HEK293 (cell line): ENCODE measurements at regions not wholly inside any gene's neighbourhood (a gene's known extent, or its start where the extent isn't known, plus 50 kb on each side); places are given as distances from the start of the nearest gene placed in this dataset.

ENCODE experiments used
- CTCF ChIA-PET: fragments of 350-600 bp; formaldehyde crosslinking; extraction: SDS; loops from one replicate; lab custom pipeline; 2021; ENCODE audit warnings: antibody characterized with exemption; lab: Yijun Ruan, JAX
- POLR2A ChIA-PET: fragments of 300-600 bp; formaldehyde crosslinking; extraction: SDS; loops from one replicate; lab custom pipeline; 2020; ENCODE audit warnings: antibody characterized with exemption, inconsistent platforms; lab: Yijun Ruan, JAX
- H3K27ac ChIP-seq: fragments of 200-500 bp; sonication (Bioruptor generic); 2 replicates; pipeline ENCODE4 v1.5.1; 2014; ENCODE audit warnings: low read depth, low read length, control low read depth, inconsistent platforms; ENCODE audit errors: extremely low read depth
- H3K36me3 ChIP-seq, 2 experiments: fragments of 200-500 bp in 1 of 2; sonication (Bioruptor generic) in 1 of 2; 1 replicate in 1 of 2; 2 replicates in 1 of 2; pipeline ENCODE4 v1.5.1; 2014 to 2017; ENCODE audit warnings: inconsistent platforms in 2 of 2, low read length in 2 of 2; ENCODE audit not compliant: control insufficient read depth in 2 of 2, insufficient read depth in 1 of 2
- H3K4me1 ChIP-seq: fragments of 200-500 bp; sonication (Bioruptor generic); 2 replicates; pipeline ENCODE4 v1.5.1; 2014; ENCODE audit warnings: mild to moderate bottlenecking, low read length, inconsistent platforms; ENCODE audit not compliant: control insufficient read depth, insufficient read depth
- H3K4me3 ChIP-seq: 2 replicates; pipeline ENCODE4 v1.5.1; 2011; ENCODE audit warnings: low read depth, mild to moderate bottlenecking, control low read depth, low read length, moderate library complexity
- H3K9me3 ChIP-seq: fragments of 200-500 bp; sonication (Bioruptor generic); 2 replicates; pipeline ENCODE4 v1.5.1; 2014; ENCODE audit warnings: low read depth, low read length, inconsistent platforms; ENCODE audit not compliant: control insufficient read depth, insufficient read depth
- AEBP2 ChIP-seq: fragments of 450-650 bp; formaldehyde crosslinking; IDR thresholded peaks from 2 replicates; pipeline ENCODE4 v1.5.1; 2016; ENCODE audit warnings: missing biosample characterization, missing genetic modification characterization, borderline replicate concordance
- INSM2 ChIP-seq: fragments of 450-650 bp; formaldehyde crosslinking; IDR thresholded peaks from 2 replicates; pipeline ENCODE4 v1.5.1; 2016; ENCODE audit warnings: missing biosample characterization, missing genetic modification characterization
- KLF16 ChIP-seq: fragments of 450-650 bp; formaldehyde crosslinking; IDR thresholded peaks from 2 replicates; pipeline ENCODE4 v1.5.1; 2017; ENCODE audit warnings: missing biosample characterization, missing genetic modification characterization
- KLF7 ChIP-seq: fragments of 450-650 bp; formaldehyde crosslinking; IDR thresholded peaks from 2 replicates; pipeline ENCODE4 v1.5.1; 2016; ENCODE audit warnings: missing biosample characterization, missing genetic modification characterization, borderline replicate concordance
- MYNN ChIP-seq: fragments of 450-650 bp; formaldehyde crosslinking; IDR thresholded peaks from 2 replicates; pipeline ENCODE4 v1.5.1; 2016; ENCODE audit warnings: missing biosample characterization, missing genetic modification characterization, borderline replicate concordance
- OSR2 ChIP-seq: fragments of 450-650 bp; formaldehyde crosslinking; IDR thresholded peaks from 2 replicates; pipeline ENCODE4 v1.5.1; 2016; ENCODE audit warnings: missing biosample characterization, missing genetic modification characterization
- ZFP37 ChIP-seq: fragments of 450-650 bp; formaldehyde crosslinking; IDR thresholded peaks from 2 replicates; pipeline ENCODE4 v1.5.1; 2016; ENCODE audit warnings: missing biosample characterization, missing genetic modification characterization
- ZNF140 ChIP-seq: fragments of 450-650 bp; formaldehyde crosslinking; IDR thresholded peaks from 2 replicates; pipeline ENCODE4 v1.5.1; 2016; ENCODE audit warnings: missing biosample characterization, missing genetic modification characterization
- ZNF211 ChIP-seq: fragments of 450-650 bp; formaldehyde crosslinking; IDR thresholded peaks from 2 replicates; pipeline ENCODE4 v1.5.1; 2016; ENCODE audit warnings: low read depth, missing biosample characterization, missing genetic modification characterization
- ZNF292 ChIP-seq: fragments of 450-650 bp; formaldehyde crosslinking; IDR thresholded peaks from 2 replicates; pipeline ENCODE4 v1.5.1; 2016; ENCODE audit warnings: low read depth, missing biosample characterization, missing genetic modification characterization, borderline replicate concordance
- ZNF354C ChIP-seq: fragments of 450-650 bp; formaldehyde crosslinking; IDR thresholded peaks from 2 replicates; pipeline ENCODE4 v1.5.1; 2016; ENCODE audit warnings: missing biosample characterization, missing genetic modification characterization, low read depth, borderline replicate concordance
- ZNF404 ChIP-seq: fragments of 450-650 bp; formaldehyde crosslinking; IDR thresholded peaks from 2 replicates; pipeline ENCODE4 v1.5.1; 2017; ENCODE audit warnings: missing biosample characterization, missing genetic modification characterization
- ZNF416 ChIP-seq: fragments of 450-650 bp; formaldehyde crosslinking; IDR thresholded peaks from 2 replicates; pipeline ENCODE4 v1.5.1; 2016; ENCODE audit warnings: missing biosample characterization, missing genetic modification characterization
- ZNF473 ChIP-seq: fragments of 450-650 bp; formaldehyde crosslinking; IDR thresholded peaks from 2 replicates; pipeline ENCODE4 v1.5.1; 2017; ENCODE audit warnings: missing biosample characterization, missing genetic modification characterization
- ZNF513 ChIP-seq: fragments of 450-650 bp; IDR thresholded peaks from 2 replicates; pipeline ENCODE4 v1.5.1; 2018; ENCODE audit warnings: missing biosample characterization, missing genetic modification characterization
- ZNF514 ChIP-seq: fragments of 450-650 bp; formaldehyde crosslinking; IDR thresholded peaks from 2 replicates; pipeline ENCODE4 v1.5.1; 2016; ENCODE audit warnings: missing biosample characterization, missing genetic modification characterization
- ZNF558 ChIP-seq: fragments of 450-650 bp; formaldehyde crosslinking; IDR thresholded peaks from 2 replicates; pipeline ENCODE4 v1.5.1; 2016; ENCODE audit warnings: missing biosample characterization, missing genetic modification characterization
- ZNF585B ChIP-seq: fragments of 450-650 bp; formaldehyde crosslinking; IDR thresholded peaks from 2 replicates; pipeline ENCODE4 v1.5.1; 2016; ENCODE audit warnings: missing biosample characterization, missing genetic modification characterization
- ZNF639 ChIP-seq: fragments of 450-650 bp; formaldehyde crosslinking; IDR thresholded peaks from 2 replicates; pipeline ENCODE4 v1.5.1; 2016; ENCODE audit warnings: missing biosample characterization, missing genetic modification characterization
- ZNF677 ChIP-seq: fragments of 450-650 bp; IDR thresholded peaks from 2 replicates; pipeline ENCODE4 v1.5.0; 2018; ENCODE audit warnings: missing biosample characterization, mild to moderate bottlenecking, missing genetic modification characterization, moderate library complexity

- no peak overlapping the region for H3K27ac ChIP-seq
- H3K4me1 ChIP-seq: no peaks in the 10 kb centered on the region
- H3K9me3 ChIP-seq: no peaks in the 10 kb centered on the region
- ChIA-PET CTCF (no interaction called here), POLR2A (no interaction called here)
- no peaks in the 10 kb centered on the region for H3K36me3 ChIP-seq
- TF ChIP-seq KLF16 (tag by site-specific recombination): no peak
- no peak for TF ChIP-seq ZNF513 (tag by site-specific recombination)
- no peak for TF ChIP-seq ZNF677 (tag by site-specific recombination)
- no peak for TF ChIP-seq OSR2
- no peak for TF ChIP-seq KLF7 (tag by site-specific recombination)
- no peak for TF ChIP-seq ZNF211 (tag by site-specific recombination)
- TF ChIP-seq ZNF639 (tag by site-specific recombination): no peak
- TF ChIP-seq ZNF404 (tag by site-specific recombination): no peak
- TF ChIP-seq ZNF473 (tag by site-specific recombination): no peak
- no peak for TF ChIP-seq ZNF558 (tag by site-specific recombination)
- TF ChIP-seq ZNF354C (tag by site-specific recombination): no peak
- no peak for TF ChIP-seq INSM2
- no peak for TF ChIP-seq AEBP2 (tag by site-specific recombination)
- TF ChIP-seq ZNF292: no peak
- TF ChIP-seq ZFP37 (tag by site-specific recombination): no peak
- TF ChIP-seq, all 188 proteins: peak for 0
- no peak overlapping the region for H3K4me3 ChIP-seq
Measured at GRCh38 chr5:155434267-155434666, 420.7 kb downstream of the KIF4B start.

DNA sequence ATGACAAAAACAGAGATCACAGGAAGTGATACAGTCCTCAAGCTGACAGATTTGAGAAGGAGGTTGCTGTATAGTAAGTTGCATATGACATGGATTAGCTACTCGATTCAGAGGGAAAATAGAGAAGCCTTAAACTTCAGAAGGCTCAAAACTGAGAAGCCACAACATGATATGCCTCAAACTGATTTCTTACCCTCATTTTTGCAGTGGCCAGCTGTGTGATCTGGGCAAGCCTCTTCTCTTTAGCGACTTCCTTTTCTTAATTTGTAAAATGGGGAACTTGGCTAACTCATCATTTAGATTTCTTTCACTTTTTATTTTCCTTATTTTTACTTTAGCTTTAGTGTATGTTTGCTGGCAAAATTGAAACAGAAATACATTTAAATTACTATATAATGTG is 421.1 kb downstream of the KIF4B start:
- H3K27ac ChIP-seq: no peak overlapping the region
- ChIA-PET CTCF (no interaction called here), POLR2A (no interaction called here)
- no peak overlapping the region for H3K4me3 ChIP-seq
- H3K4me1 ChIP-seq: no peaks in the 10 kb centered on the region
- TF ChIP-seq MYNN (tag by site-specific recombination) (no peak), ZNF416 (no peak), ZNF585B (tag by site-specific recombination) (no peak), ZNF140 (tag by site-specific recombination) (no peak), ZNF514 (tag by site-specific recombination) (no peak)
- H3K9me3 ChIP-seq: no peaks in the 10 kb centered on the region
- H3K36me3 ChIP-seq: no peaks in the 10 kb centered on the region
